Fibroblast of villous mesenchyme (primary cell): ENCODE measurements at regions not wholly inside any gene's neighbourhood (a gene's known extent, or its start where the extent isn't known, plus 50 kb on each side); places are given as distances from the start of the nearest gene placed in this dataset.
A peak's percentile ranks its signal among the peaks of the same experiment; 100 is the strongest.

Experiments
- DNase-seq: peaks from one replicate; pipeline ENCODE4 v3.0.0-alpha.2; 2010; ENCODE audit warnings: low read depth
- H3K4me3 ChIP-seq: 2 replicates; pipeline ENCODE4 v1.5.1; 2011; ENCODE audit warnings: low read depth, mild to moderate bottlenecking, low read length
- TF ChIP-seq, protein P1 (sequence below): IDR thresholded peaks from 2 replicates; pipeline ENCODE4 v1.5.1; 2012; ENCODE audit warnings: low read depth, mild to moderate bottlenecking, low read length; ENCODE audit not compliant: insufficient read depth

DNA sequence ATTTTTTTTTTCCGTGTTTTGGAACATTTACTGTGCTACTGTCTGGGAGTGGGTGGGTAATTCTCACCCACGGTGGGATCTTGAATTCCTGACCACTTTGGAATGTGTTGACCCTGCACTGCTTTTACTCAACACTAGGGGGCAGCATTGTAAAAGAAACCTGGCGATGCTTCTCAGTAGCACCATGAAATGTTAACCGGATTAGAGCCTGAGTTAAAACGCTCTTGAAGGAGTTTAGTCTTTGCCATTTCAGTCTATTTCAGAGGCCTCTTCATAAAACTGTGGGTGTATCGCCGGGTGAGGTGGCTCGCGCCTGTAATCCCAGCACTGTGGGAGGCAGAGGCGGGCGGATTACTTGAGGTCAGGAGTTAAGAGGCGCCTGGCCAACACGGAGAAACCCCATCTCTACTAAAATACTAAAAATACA lies 79.0 kb upstream of the PRNP start:
- peak; percentile 82 for DNase-seq
- TF ChIP-seq, protein P1, sequence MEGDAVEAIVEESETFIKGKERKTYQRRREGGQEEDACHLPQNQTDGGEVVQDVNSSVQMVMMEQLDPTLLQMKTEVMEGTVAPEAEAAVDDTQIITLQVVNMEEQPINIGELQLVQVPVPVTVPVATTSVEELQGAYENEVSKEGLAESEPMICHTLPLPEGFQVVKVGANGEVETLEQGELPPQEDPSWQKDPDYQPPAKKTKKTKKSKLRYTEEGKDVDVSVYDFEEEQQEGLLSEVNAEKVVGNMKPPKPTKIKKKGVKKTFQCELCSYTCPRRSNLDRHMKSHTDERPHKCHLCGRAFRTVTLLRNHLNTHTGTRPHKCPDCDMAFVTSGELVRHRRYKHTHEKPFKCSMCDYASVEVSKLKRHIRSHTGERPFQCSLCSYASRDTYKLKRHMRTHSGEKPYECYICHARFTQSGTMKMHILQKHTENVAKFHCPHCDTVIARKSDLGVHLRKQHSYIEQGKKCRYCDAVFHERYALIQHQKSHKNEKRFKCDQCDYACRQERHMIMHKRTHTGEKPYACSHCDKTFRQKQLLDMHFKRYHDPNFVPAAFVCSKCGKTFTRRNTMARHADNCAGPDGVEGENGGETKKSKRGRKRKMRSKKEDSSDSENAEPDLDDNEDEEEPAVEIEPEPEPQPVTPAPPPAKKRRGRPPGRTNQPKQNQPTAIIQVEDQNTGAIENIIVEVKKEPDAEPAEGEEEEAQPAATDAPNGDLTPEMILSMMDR = peak; percentile 92
- no peak overlapping the region for H3K4me3 ChIP-seq

- H3K4me3 ChIP-seq = no peak overlapping the region
- DNase-seq = no peak
- TF ChIP-seq, protein P1 = no peak
Measured at GRCh38 chr20:4606051-4606450, 80.2 kb upstream of the PRNP start.

- DNase-seq = peak; percentile 62
- no peak overlapping the region for H3K4me3 ChIP-seq
- TF ChIP-seq, protein P1 = no peak
Measured at GRCh38 chr20:4605166-4605565, 81.1 kb upstream of the PRNP start.

DNA sequence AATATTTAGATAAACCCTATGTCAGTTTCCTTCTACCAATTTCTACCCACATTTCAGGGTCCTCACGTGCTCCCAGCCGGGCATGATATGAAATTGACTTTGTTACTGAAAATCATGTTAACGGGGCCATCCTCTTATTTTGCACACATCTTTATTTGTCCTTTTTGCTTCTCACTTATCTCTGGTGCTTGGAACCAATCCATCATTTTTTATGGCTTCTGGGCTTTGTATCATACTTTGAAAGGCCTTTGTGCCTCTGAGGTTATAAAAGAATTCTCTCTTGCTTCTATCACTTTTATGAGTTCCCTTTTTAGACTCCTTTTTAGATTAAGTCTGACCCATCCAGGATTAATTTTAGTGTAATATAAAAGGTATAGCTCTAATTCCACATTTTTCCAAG lies 81.7 kb upstream of the PRNP start:
- TF ChIP-seq, protein P1 = no peak
- no peak overlapping the region for H3K4me3 ChIP-seq
- peak; percentile 95 for DNase-seq

DNA sequence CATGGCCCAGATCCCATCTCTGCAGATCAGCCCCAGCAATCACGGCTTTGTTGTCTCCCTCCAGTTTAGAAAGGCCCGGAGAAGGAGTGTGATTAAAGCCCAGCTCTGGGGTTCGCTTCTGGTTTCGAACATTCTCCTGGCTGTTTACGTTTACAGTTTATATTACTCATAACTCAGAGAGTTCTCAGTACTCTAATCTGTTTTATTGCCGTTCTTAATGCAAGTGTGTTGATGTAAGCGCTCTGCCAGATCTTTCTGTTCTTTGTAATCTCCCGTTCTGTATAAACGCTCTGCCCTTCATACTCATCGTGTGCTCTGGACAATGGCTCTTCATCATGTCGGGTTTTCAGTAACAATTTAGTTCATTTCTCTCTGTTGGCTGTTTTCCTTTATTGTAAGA lies 82.5 kb upstream of the PRNP start:
- DNase-seq = peak; percentile 97

GRCh38 chr20:4602297-4602631 lies 84.0 kb upstream of the PRNP start:
- TF ChIP-seq, protein P1 = no peak
- DNase-seq = peak; percentile 39
- H3K4me3 ChIP-seq = no peak overlapping the region

More for the DNA sequence above, 82.5 kb upstream of the PRNP start:
- TF ChIP-seq, protein P1 = no peak
- no peak overlapping the region for H3K4me3 ChIP-seq

GRCh38 chr20:4601630-4602296 lies 84.5 kb upstream of the PRNP start:
- TF ChIP-seq, protein P1 = no peak
- no peak overlapping the region for H3K4me3 ChIP-seq
- DNase-seq = peak; percentile 17
